ENCODE measurements at regions not wholly inside any gene's neighbourhood (a gene's known extent, or its start where the extent isn't known, plus 50 kb on each side); places are given as distances from the start of the nearest gene placed in this dataset.

DNA sequence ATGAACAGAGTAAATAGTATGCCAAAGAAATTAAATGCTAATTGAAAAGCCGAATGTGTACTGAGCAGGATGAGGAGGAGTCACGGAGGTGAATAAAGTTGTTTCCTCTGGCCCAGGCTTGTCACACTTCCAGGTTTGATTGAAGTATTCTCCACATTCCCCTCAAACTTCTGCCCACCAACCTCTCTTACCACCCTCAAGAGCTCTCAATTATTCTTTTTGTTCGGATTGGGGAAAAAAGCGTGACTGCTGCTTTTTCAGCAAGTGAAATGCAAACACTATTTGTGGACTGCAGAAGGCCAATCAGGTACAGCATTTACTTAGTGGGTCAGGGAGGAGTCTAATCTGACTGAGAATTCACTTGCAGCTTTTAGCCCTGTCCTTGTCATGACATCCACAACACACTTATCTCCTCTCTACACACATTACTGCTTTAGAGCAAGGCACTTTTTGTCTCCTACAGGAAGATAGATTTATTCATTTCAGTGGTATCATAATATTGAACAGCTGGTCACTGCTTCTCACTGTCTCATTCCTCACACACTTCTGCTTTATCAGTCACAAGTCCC is 375.6 kb upstream of the PRMT6 start:
- TF ChIP-seq MAX (IDR thresholded peaks at IDR 0.05; ENCODE audit: insufficient read depth, insufficient read length): no peak
- no peak for TF ChIP-seq CTCF (IDR thresholded peaks at IDR 0.05; ENCODE audit: extremely low read depth in 1 of 2, insufficient read depth in 1 of 2, low read depth in 1 of 2, low read length in 2 of 2)
- TF ChIP-seq POLR2AphosphoS5 (IDR thresholded peaks at IDR 0.05; ENCODE audit: insufficient read depth, low read depth, low read length): no peak
- TF ChIP-seq EZH2 (IDR thresholded peaks at IDR 0.05; ENCODE audit: borderline replicate concordance, low read depth, low read length, severe bottlenecking): no peak

All from endothelial cell of umbilical vein (primary cell).